ENCODE measurements at regions not wholly inside any gene's neighbourhood (a gene's known extent, or its start where the extent isn't known, plus 50 kb on each side); places are given as distances from the start of the nearest gene placed in this dataset.

DNA sequence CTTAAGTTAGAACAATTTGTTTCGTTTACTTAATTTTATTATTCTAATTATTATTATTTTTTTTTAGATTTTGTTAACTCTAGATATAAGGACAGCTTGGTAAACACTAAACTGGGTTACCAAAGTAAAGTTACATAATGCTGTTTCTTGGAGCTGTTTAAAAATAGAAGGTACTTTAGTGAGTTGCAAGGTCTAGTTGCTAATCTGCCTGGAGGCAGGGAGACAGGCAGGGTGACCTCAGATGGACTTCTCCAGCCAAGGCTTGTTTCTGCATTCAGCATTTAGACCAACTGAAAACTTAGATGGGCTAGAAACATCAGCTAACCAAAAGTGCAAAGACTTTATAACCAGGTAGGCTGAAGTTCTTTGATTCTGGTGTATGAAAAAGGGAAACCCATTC lies 336.4 kb upstream of the GRM7 start:
- TF ChIP-seq RARB (CRISPR knock-in tag; IDR thresholded peaks at IDR 0.05), result no peak
- no peak for TF ChIP-seq MAZ (IDR thresholded peaks at IDR 0.05; ENCODE audit: borderline replicate concordance, low read depth, low read length)
- TF ChIP-seq ZFP36 (IDR thresholded peaks at IDR 0.05; ENCODE audit: borderline replicate concordance, partially characterized antibody), result no peak
- no peak for TF ChIP-seq JUNB (IDR thresholded peaks at IDR 0.05)
- no peak for TF ChIP-seq CBX2 (IDR thresholded peaks at IDR 0.05; ENCODE audit: borderline replicate concordance, low read depth)
- TF ChIP-seq ATOH8 (CRISPR knock-in tag; IDR thresholded peaks at IDR 0.05; ENCODE audit: low read depth), result no peak
- no peak for TF ChIP-seq MAFK (IDR thresholded peaks at IDR 0.05; ENCODE audit: partially characterized antibody)
- ChIA-PET CTCF (no interaction called here), POLR2A (no interaction called here)
- no peak overlapping the region for H3K4me3 ChIP-seq
- H3K4me1 ChIP-seq, result no peaks in the 10 kb centered on the region
- WGBS (ENCODE audit: missing lambda C conversion rate), result 3% methylated on average over 1 of the region's 1 CpG
- no peaks in the 10 kb centered on the region for H3K9me3 ChIP-seq
- DNase-seq (ENCODE audit: low read depth in 1 of 2, low spot score in 1 of 2), result no peak
- no peak overlapping the region for H3K27ac ChIP-seq
- no peak for ATAC-seq
- FAIRE-seq, result no peak
- no peak overlapping the region for H3K4me2 ChIP-seq

- 3% methylated on average over 8 of the region's 8 CpGs for WGBS (ENCODE audit: missing lambda C conversion rate)
- FAIRE-seq (no peak), DNase-seq (ENCODE audit: low read depth in 1 of 2, low spot score in 1 of 2) (no peak), ATAC-seq (no peak)
- Histone ChIP-seq H3K4me3 (no peak overlapping the region), H3K4me2 (no peak overlapping the region), H3K9me3 (no peaks in the 10 kb centered on the region), H3K27ac (no peak overlapping the region), H3K4me1 (no peaks in the 10 kb centered on the region)
- CTCF ChIA-PET, result no interaction called here
- TF ChIP-seq RAD21 (conservative IDR thresholded peaks at IDR 0.05 in 1 of 2, IDR thresholded peaks at IDR 0.05 in 1 of 2), result no peak
- no peak for TF ChIP-seq PHF8 (IDR thresholded peaks at IDR 0.05; ENCODE audit: borderline replicate concordance, low read depth)
- TF ChIP-seq RCOR1 (IDR thresholded peaks at IDR 0.05; ENCODE audit: low read depth, low read length), result no peak
- no peak for TF ChIP-seq NR3C1 (IDR thresholded peaks at IDR 0.05)
- no peak for TF ChIP-seq RARB (CRISPR knock-in tag; IDR thresholded peaks at IDR 0.05)
- TF ChIP-seq MYC (IDR thresholded peaks at IDR 0.05; ENCODE audit: borderline replicate concordance, low read length), result no peak
- no peak for TF ChIP-seq HOXB13 (CRISPR knock-in tag; IDR thresholded peaks at IDR 0.05; ENCODE audit: low read depth)
- TF ChIP-seq CHD4 (IDR thresholded peaks at IDR 0.05; ENCODE audit: borderline replicate concordance), result no peak
- POLR2A ChIA-PET, result no interaction called here
Observed at GRCh38 chr3:6526321-6526720, 334.6 kb upstream of the GRM7 start.

DNA sequence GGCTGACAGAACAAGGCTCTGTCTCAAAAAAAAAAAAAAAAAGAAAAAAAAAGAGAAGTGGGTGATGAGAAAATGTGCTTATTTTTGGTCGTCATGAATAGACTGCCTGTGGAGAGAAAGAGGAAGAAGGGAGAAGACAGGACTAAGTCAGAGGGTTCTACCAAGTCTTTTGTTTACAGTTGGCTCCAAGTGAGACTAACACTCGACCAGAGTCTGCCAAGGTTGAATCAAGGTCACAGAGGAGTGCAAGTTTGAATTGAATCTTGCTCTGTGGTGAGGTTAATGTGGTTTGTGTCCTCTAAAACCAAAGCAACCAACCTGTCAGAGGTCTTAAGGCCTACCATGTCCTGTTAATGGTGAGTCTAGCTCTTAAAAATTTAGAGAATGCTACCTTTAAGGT lies 334.1 kb upstream of the GRM7 start:
- Histone ChIP-seq H3K4me1 (no peaks in the 10 kb centered on the region), H3K4me3 (no peak overlapping the region), H3K9me3 (no peaks in the 10 kb centered on the region), H3K27ac (no peak overlapping the region), H3K4me2 (no peak overlapping the region)
- ChIA-PET CTCF (no interaction called here), POLR2A (no interaction called here)
- ATAC-seq (no peak), DNase-seq (ENCODE audit: low read depth in 1 of 2, low spot score in 1 of 2) (no peak), FAIRE-seq (no peak)
- TF ChIP-seq BHLHE40 (IDR thresholded peaks at IDR 0.05; ENCODE audit: low read depth, low read length) (no peak), KDM5A (IDR thresholded peaks at IDR 0.05) (no peak), NPAS2 (CRISPR knock-in tag; IDR thresholded peaks at IDR 0.05; ENCODE audit: borderline replicate concordance) (no peak), EHF (CRISPR knock-in tag; IDR thresholded peaks at IDR 0.05) (no peak), TFCP2L1 (CRISPR knock-in tag; IDR thresholded peaks at IDR 0.05) (no peak), RFX5 (IDR thresholded peaks at IDR 0.05) (no peak), POLR2AphosphoS2 (conservative IDR thresholded peaks at IDR 0.05; ENCODE audit: low read length) (no peak), ESRRA (IDR thresholded peaks at IDR 0.05; ENCODE audit: borderline replicate concordance, low read length) (no peak)
- WGBS (ENCODE audit: missing lambda C conversion rate), result 0% methylated on average over 2 of the region's 2 CpGs

DNA sequence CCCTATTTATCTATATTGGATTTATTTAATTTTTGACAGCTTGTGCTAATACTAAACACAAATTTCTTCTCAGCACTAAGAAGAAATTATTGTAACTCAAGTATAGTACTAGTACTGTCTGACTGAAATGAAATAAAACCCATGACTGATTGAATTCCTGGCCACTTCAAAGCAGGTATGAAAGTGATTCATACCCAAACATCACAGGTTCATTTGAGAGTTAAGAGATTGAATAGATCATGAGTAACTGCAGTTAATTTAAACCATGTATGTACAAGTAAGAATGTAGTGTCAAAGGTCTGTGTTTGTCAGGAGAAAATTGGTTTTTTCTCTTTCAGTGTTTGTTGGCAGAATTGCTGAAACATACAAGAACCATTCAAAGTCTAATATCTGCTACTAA lies 332.0 kb upstream of the GRM7 start:
- ATAC-seq (no peak), FAIRE-seq (no peak), DNase-seq (ENCODE audit: low read depth in 1 of 2, low spot score in 1 of 2) (no peak)
- ChIA-PET CTCF (no interaction called here), POLR2A (no interaction called here)
- TF ChIP-seq RARB (CRISPR knock-in tag; IDR thresholded peaks at IDR 0.05) (no peak), HEYL (CRISPR knock-in tag; IDR thresholded peaks at IDR 0.05) (no peak), CHD2 (IDR thresholded peaks at IDR 0.05; ENCODE audit: low read length, partially characterized antibody) (no peak), KDM1A (IDR thresholded peaks at IDR 0.05; ENCODE audit: low read depth) (no peak)
- TF ChIP-seq, protein P1, sequence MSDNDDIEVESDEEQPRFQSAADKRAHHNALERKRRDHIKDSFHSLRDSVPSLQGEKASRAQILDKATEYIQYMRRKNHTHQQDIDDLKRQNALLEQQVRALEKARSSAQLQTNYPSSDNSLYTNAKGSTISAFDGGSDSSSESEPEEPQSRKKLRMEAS (IDR thresholded peaks at IDR 0.05), result no peak
- H3K27ac ChIP-seq, result no peak overlapping the region
- no peaks in the 10 kb centered on the region for H3K9me3 ChIP-seq
- no peak overlapping the region for H3K4me2 ChIP-seq
- H3K4me1 ChIP-seq, result no peaks in the 10 kb centered on the region
- H3K4me3 ChIP-seq, result no peak overlapping the region

Data from A549 (cell line).